Stomach (tissue), 8 donors: ENCODE measurements at regions not wholly inside any gene's neighbourhood (a gene's known extent, or its start where the extent isn't known, plus 50 kb on each side); places are given as distances from the start of the nearest gene placed in this dataset.

Experiments used
- DNase-seq, 2 donors: peaks; one replicate each; pipeline versions ENCODE4 v3.0.0 to v3.0.0-alpha.2; 2013 to 2019
- H3K27ac ChIP-seq, 5 donors: fragments of 200-600 bp in 4 of 5; sonication (generic) in 4 of 5; one replicate each; pipeline ENCODE4 v1.5.1; 2013 to 2019; ENCODE audit warnings: mild to moderate bottlenecking in 1 of 5, moderate library complexity in 1 of 5
- H3K27me3 ChIP-seq, 3 donors: fragments of 200-600 bp; sonication (generic); one replicate each; pipeline ENCODE4 v1.5.1; 2017 to 2019; ENCODE audit warnings: mixed run types in 1 of 3
- H3K36me3 ChIP-seq, 4 donors: fragments of 200-600 bp; sonication (generic); 1 replicate in 3 of 4; 2 replicates in 1 of 4; pipeline ENCODE4 v1.5.1; 2016 to 2019
- H3K4me1 ChIP-seq, 4 donors: fragments of 200-600 bp; sonication (generic); one replicate each; pipeline ENCODE4 v1.5.1; 2016 to 2019
- H3K4me3 ChIP-seq, 4 donors: fragments of 200-600 bp; sonication (generic) in 3 of 4; one replicate each; pipeline ENCODE4 v1.5.1; 2016 to 2019; ENCODE audit warnings: mild to moderate bottlenecking in 1 of 4
- H3K9me3 ChIP-seq, 4 donors: fragments of 200-600 bp; sonication (generic); one replicate each; pipeline ENCODE4 v1.5.1; 2016 to 2019
- CTCF ChIP-seq, 7 experiments: fragments of 450-650 bp in 4 of 7; fragments of 200-600 bp in 3 of 7; sonication (generic) in 3 of 7; IDR thresholded peaks; one replicate each; pipeline ENCODE4 v1.5.1; 2016 to 2019; ENCODE audit warnings: antibody characterized with exemption in 7 of 7, control low read depth in 2 of 7, mild to moderate bottlenecking in 1 of 7
- EP300 ChIP-seq: sonication (generic); formaldehyde crosslinking; IDR thresholded peaks from one replicate; pipeline ENCODE4 v1.6.1; 2017; ENCODE audit warnings: antibody characterized with exemption
- POLR2A ChIP-seq, 4 donors: fragments of 450-650 bp; IDR thresholded peaks; one replicate each; pipeline ENCODE4 v1.6.1; 2016; ENCODE audit warnings: antibody characterized with exemption in 4 of 4, control low read depth in 2 of 4, mild to moderate bottlenecking in 1 of 4, moderate library complexity in 1 of 4
- POLR2AphosphoS5 ChIP-seq, 3 donors: sonication (generic); formaldehyde crosslinking; IDR thresholded peaks; one replicate each; pipeline ENCODE4 v1.6.1; 2016; ENCODE audit warnings: antibody characterized with exemption in 3 of 3
- WGBS, 5 donors: extraction: QIAGEN DNeasy Blood & Tissue Kit in 3 of 5; methylation state at CpG; one replicate each; pipeline versions ENCODE4 v1.1.5 to v1.1.7; 2013 to 2018; 5-methylcytosine and 5-hydroxymethylcytosine counted together
- intact Hi-C: fragments of 100-400 bp; cut with DNase I; formaldehyde crosslinking; loops from one replicate; pipeline ENCODE4 v1.15.1; 2023; ENCODE audit warnings: low total_unique reads
- donor health status: healthy with polysubstance abuse.
- donor health status: Bipolar disorder and iron deficiency.
- donor health status: healthy.

DNA sequence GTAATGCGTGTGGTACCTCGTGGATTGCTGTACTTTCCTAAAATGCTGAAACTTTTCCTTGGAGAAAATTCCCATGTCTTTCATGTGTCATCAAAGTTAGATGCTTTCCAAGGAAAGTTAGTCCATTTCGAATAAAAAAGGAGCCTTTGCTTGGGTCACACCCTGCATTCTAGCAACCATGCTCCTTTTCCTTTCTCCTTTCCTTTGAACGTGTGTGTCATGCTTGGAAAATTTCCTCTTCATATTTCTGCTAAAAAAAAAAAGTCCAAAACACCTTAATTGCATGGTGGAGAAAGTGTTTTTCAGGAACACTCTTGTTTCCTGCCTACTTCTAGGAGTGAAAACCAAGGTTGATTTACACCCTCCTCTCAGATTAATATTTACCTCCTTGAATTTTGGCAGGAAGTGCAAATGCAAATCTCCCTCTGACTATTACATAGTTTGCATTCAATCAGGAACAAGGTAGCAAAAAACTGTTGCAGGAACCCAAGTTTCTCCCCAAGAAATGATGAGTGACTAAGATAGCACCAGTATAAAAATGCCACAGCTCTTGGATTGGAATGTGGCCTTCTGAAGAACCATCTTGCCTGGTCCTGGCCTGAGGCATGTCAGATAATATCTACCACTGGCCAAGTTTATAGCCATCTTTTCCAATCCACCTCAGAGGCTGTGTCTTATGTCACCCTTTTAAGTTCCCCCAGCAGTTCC is 590.6 kb downstream of the QKI start:
- no peaks in the 10 kb centered on the region for H3K27me3 ChIP-seq
- no peak for TF ChIP-seq CTCF (IDR thresholded peaks at IDR 0.05)
- TF ChIP-seq POLR2A (IDR thresholded peaks at IDR 0.05), result no peak
- TF ChIP-seq EP300, result no peak
- no peak for TF ChIP-seq POLR2AphosphoS5 (IDR thresholded peaks at IDR 0.05)
- H3K4me1 ChIP-seq, result no peaks in the 10 kb centered on the region
- H3K36me3 ChIP-seq, result no peaks in the 10 kb centered on the region
- 48 to 60% (median 56%) methylated on average over 4 of the region's 4 CpGs for WGBS, 5 donors
- H3K9me3 ChIP-seq, result no peaks in the 10 kb centered on the region
- no peak overlapping the region for H3K4me3 ChIP-seq
- intact Hi-C loops, result no loop called here
- no peak for DNase-seq
- H3K27ac ChIP-seq, result no peak overlapping the region

DNA sequence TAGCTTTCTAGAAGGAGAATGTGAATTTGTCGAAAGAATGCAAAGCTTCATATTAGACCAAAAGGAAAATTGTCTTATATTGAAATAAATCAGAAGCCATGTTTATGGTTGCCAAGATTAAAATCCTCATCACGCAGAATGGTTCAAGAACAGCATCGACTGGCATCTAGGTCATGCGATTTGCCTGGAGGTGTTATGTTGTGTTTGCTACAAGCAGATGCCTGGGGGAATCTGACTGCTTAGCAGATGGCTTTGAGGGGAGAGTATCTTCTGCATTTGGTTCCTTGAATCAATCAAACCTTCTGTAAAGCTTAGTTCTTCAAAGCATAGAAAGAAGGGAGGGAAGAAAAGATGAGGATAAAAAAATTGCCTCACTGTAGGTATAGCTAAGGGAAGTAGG is 585.8 kb downstream of the QKI start:
- Histone ChIP-seq H3K4me3 (no peak overlapping the region), H3K27me3 (no peaks in the 10 kb centered on the region), H3K9me3 (no peaks in the 10 kb centered on the region), H3K27ac (no peak overlapping the region), H3K36me3 (no peaks in the 10 kb centered on the region), H3K4me1 (no peaks in the 10 kb centered on the region)
- no peak for DNase-seq
- intact Hi-C loops, result no loop called here
- no peak for TF ChIP-seq POLR2AphosphoS5 (IDR thresholded peaks at IDR 0.05)
- TF ChIP-seq EP300, result no peak
- TF ChIP-seq CTCF (IDR thresholded peaks at IDR 0.05), result no peak
- no peak for TF ChIP-seq POLR2A (IDR thresholded peaks at IDR 0.05)
- 92 to 96% (median 95%) methylated on average over 4 of the region's 4 CpGs for WGBS, 5 donors

GRCh38 chr6:163999475-164000125 is 585.1 kb downstream of the QKI start:
- DNase-seq, result no peak
- Histone ChIP-seq H3K9me3 (no peaks in the 10 kb centered on the region), H3K4me3 (no peak overlapping the region), H3K4me1 (no peaks in the 10 kb centered on the region), H3K27ac (no peak overlapping the region), H3K27me3 (no peaks in the 10 kb centered on the region), H3K36me3 (no peaks in the 10 kb centered on the region)
- 73 to 81% (median 78%) methylated on average over 10 of the region's 10 CpGs for WGBS, 5 donors
- TF ChIP-seq POLR2AphosphoS5 (IDR thresholded peaks at IDR 0.05), result no peak
- TF ChIP-seq POLR2A (IDR thresholded peaks at IDR 0.05), result no peak
- no peak for TF ChIP-seq CTCF (IDR thresholded peaks at IDR 0.05)
- no peak for TF ChIP-seq EP300
- intact Hi-C loops, result no loop called here

- H3K27ac ChIP-seq, result no peak overlapping the region
- no peaks in the 10 kb centered on the region for H3K9me3 ChIP-seq
- no peak overlapping the region for H3K4me3 ChIP-seq
- no peaks in the 10 kb centered on the region for H3K4me1 ChIP-seq
- intact Hi-C loops, result no loop called here
- no peak for TF ChIP-seq POLR2A (IDR thresholded peaks at IDR 0.05)
- TF ChIP-seq POLR2AphosphoS5 (IDR thresholded peaks at IDR 0.05), result no peak
- no peak for DNase-seq
- WGBS, 5 donors, result 61 to 77% (median 69%) methylated on average over 3 of the region's 3 CpGs
- no peaks in the 10 kb centered on the region for H3K27me3 ChIP-seq
- H3K36me3 ChIP-seq, result no peaks in the 10 kb centered on the region
These were observed 584.0 kb downstream of the QKI start for GRCh38 chr6:163998496-163998895.

DNA sequence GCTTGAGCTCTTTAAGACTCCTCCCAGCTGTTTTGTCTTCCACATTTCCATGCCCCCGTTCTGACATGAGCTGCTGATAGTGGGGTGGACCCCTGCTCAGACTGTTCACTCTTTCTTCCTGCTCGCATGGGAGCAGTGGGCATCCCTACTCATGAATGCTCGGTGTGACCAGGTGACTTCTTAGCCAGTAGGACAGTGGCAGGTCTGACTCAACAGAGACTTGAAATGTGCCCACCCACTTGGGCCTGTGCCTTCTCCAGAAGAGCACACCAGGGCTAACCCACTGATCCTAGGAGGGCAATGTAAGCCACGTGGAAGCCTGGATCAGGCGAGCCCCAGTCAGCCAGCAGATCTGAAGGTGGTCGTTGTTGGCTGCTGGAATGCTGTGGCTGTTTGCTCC is 582.0 kb downstream of the QKI start:
- DNase-seq, result no peak

More for the DNA sequence above, 582.0 kb downstream of the QKI start:
- no peak overlapping the region for H3K27ac ChIP-seq
- WGBS, 5 donors, result 75 to 91% (median 83%) methylated on average over 6 of the region's 6 CpGs
- TF ChIP-seq EP300 (no peak), CTCF (IDR thresholded peaks at IDR 0.05) (no peak), POLR2A (IDR thresholded peaks at IDR 0.05) (no peak), POLR2AphosphoS5 (IDR thresholded peaks at IDR 0.05) (no peak)
- no peak overlapping the region for H3K4me3 ChIP-seq
- H3K9me3 ChIP-seq, result no peaks in the 10 kb centered on the region
- H3K27me3 ChIP-seq, result no peaks in the 10 kb centered on the region
- no peaks in the 10 kb centered on the region for H3K36me3 ChIP-seq
- intact Hi-C loops, result no loop called here
- no peaks in the 10 kb centered on the region for H3K4me1 ChIP-seq
